NCI-H2196 treated with DMSO at 0.1 percent for 48 hours (cell line): ENCODE measurements at regions not wholly inside any gene's neighbourhood (a gene's known extent, or its start where the extent isn't known, plus 50 kb on each side); places are given as distances from the start of the nearest gene placed in this dataset.
"Not testable (repeated sequence)": the region's sequence is repeated elsewhere in the genome, so short reads cannot be mapped to it uniquely, and the experiment has no call there.

ENCODE experiments used
- DNase-seq: peaks from one replicate; lab custom pipeline; 2025; ENCODE audit not compliant: unreplicated experiment; lab: John Stamatoyannopoulos, UW

GRCh38 chr1:104288322-104288721 lies 538.6 kb downstream of the AMY1C start:
- DNase-seq: not testable (repeated sequence)

GRCh38 chr1:104291156-104291555 lies 541.5 kb downstream of the AMY1C start:
- no peak for DNase-seq

GRCh38 chr1:104294259-104294658 lies 544.6 kb downstream of the AMY1C start:
- DNase-seq: no peak

GRCh38 chr1:104295511-104295910 lies 545.8 kb downstream of the AMY1C start:
- no peak for DNase-seq

GRCh38 chr1:104309673-104310072 lies 560.0 kb downstream of the AMY1C start:
- no peak for DNase-seq

GRCh38 chr1:104315823-104316222 lies 566.1 kb downstream of the AMY1C start:
- no peak for DNase-seq

- DNase-seq: no peak
Observed at GRCh38 chr1:104322131-104322530, 572.4 kb downstream of the AMY1C start.

- no peak for DNase-seq
Observed at GRCh38 chr1:104329278-104329677, 579.6 kb downstream of the AMY1C start.

GRCh38 chr1:104331763-104332162 lies 582.1 kb downstream of the AMY1C start:
- no peak for DNase-seq

- not testable (repeated sequence) for DNase-seq
Observed at GRCh38 chr1:104337927-104338326, 588.2 kb downstream of the AMY1C start.

GRCh38 chr1:104341944-104342343 lies 592.2 kb downstream of the AMY1C start:
- DNase-seq: no peak

GRCh38 chr1:104348277-104348676 lies 598.6 kb downstream of the AMY1C start:
- no peak for DNase-seq

GRCh38 chr1:104353580-104353979 lies 603.9 kb downstream of the AMY1C start:
- no peak for DNase-seq

- no peak for DNase-seq
Observed at GRCh38 chr1:104358086-104358485, 608.4 kb downstream of the AMY1C start.

- no peak for DNase-seq
Observed at GRCh38 chr1:104358621-104359020, 608.9 kb downstream of the AMY1C start.

GRCh38 chr1:104378414-104378813 lies 628.7 kb downstream of the AMY1C start:
- DNase-seq: no peak

- DNase-seq: no peak
Observed at GRCh38 chr1:104380003-104380402, 630.3 kb downstream of the AMY1C start.

- no peak for DNase-seq
Observed at GRCh38 chr1:104387716-104388508, 638.2 kb downstream of the AMY1C start.

GRCh38 chr1:104392552-104392951 lies 642.9 kb downstream of the AMY1C start:
- DNase-seq: no peak

- DNase-seq: no peak
Observed at GRCh38 chr1:104402178-104402577, 652.5 kb downstream of the AMY1C start.

- DNase-seq: no peak
Observed at GRCh38 chr1:104403883-104404282, 654.2 kb downstream of the AMY1C start.

GRCh38 chr1:104406728-104407127 lies 657.0 kb downstream of the AMY1C start:
- no peak for DNase-seq

- DNase-seq: no peak
Observed at GRCh38 chr1:104408268-104408667, 658.6 kb downstream of the AMY1C start.
